GM23248 (cell line): ENCODE measurements at regions not wholly inside any gene's neighbourhood (a gene's known extent, or its start where the extent isn't known, plus 50 kb on each side); places are given as distances from the start of the nearest gene placed in this dataset.

Source experiments
- EZH2 ChIP-seq: fragments of 200-600 bp; sonication (generic); IDR thresholded peaks from 2 replicates; pipeline ENCODE4 v1.6.1; 2018; ENCODE audit warnings: antibody characterized with exemption, mild to moderate bottlenecking; ENCODE audit not compliant: insufficient read depth, poor library complexity, severe bottlenecking
- EZH2phosphoT487 ChIP-seq: fragments of 200-600 bp; sonication (generic); IDR thresholded peaks from 2 replicates; pipeline ENCODE4 v1.6.1; 2018; ENCODE audit warnings: antibody characterized with exemption, moderate library complexity, mild to moderate bottlenecking, low read depth; ENCODE audit not compliant: insufficient read depth

DNA sequence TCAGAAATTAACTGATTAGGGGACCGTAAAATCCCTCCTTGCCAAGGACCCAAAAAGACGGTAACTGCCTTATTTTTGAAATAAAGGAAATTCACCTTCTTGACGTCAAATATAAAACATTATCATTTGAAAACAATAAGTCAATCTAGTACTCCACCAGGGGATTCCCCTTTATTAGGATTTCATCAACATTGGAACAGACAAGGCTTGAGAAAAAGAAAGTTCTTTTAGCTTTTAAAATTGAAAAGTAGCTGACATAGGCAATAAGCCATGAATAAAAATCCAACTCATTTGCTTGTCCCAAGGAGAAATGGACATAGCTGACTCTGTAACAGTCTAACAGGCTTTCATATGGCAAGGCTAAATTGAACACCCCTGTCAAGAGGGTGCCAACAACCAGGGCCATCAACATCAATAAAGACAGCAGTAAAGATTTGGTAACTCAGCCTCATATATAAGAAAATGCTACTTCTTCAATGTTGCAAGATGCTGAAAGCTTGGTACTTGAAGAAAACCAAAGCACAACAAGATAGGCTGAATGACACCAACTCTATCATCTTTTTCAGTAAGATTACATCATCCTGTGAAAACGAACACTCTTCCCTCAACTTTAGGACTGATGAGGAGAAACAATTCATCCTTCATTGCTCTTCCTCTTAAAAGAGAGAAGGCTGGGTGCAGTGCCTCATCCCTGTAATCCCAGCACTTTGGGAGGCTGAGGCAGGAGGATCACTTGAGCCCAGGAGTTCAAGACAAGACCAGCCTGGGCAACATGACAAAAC is 121.0 kb upstream of the PRDM1 start:
- no peak for TF ChIP-seq EZH2
- no peak for TF ChIP-seq EZH2phosphoT487
